Endothelial cell of umbilical vein (primary cell): ENCODE measurements at regions not wholly inside any gene's neighbourhood (a gene's known extent, or its start where the extent isn't known, plus 50 kb on each side); places are given as distances from the start of the nearest gene placed in this dataset.

Experiments
- EZH2 ChIP-seq: IDR thresholded peaks from 2 replicates; pipeline ENCODE4 v1.6.1; 2012; ENCODE audit warnings: borderline replicate concordance, low read depth, mild to moderate bottlenecking, moderate library complexity, low read length, inconsistent platforms; ENCODE audit not compliant: severe bottlenecking
- JUN ChIP-seq: IDR thresholded peaks from 2 replicates; pipeline ENCODE4 v1.6.1; 2011; ENCODE audit warnings: borderline replicate concordance, low read depth; ENCODE audit not compliant: insufficient read length, insufficient read depth
- POLR2A ChIP-seq: IDR thresholded peaks from 2 replicates; pipeline ENCODE4 v1.6.1; 2012; ENCODE audit warnings: low read depth, mild to moderate bottlenecking, control low read depth, low read length
- POLR2AphosphoS5 ChIP-seq: IDR thresholded peaks from 2 replicates; pipeline ENCODE4 v1.6.1; 2012; ENCODE audit warnings: low read depth, mild to moderate bottlenecking, control low read depth, low read length, moderate library complexity; ENCODE audit not compliant: insufficient read depth
- TF ChIP-seq, protein P1 (sequence below), 2 donors: IDR thresholded peaks; 1 replicate in 1 of 2; 2 replicates in 1 of 2; pipeline ENCODE4 v1.5.1; 2011; ENCODE audit warnings: low read length in 2 of 2, mild to moderate bottlenecking in 2 of 2, moderate library complexity in 2 of 2, control low read depth in 1 of 2, inconsistent platforms in 1 of 2, low read depth in 1 of 2; ENCODE audit not compliant: insufficient read depth in 1 of 2; ENCODE audit errors: extremely low read depth in 1 of 2
- TF ChIP-seq, protein P2 (sequence below): IDR thresholded peaks from 2 replicates; pipeline ENCODE4 v1.6.1; 2011; ENCODE audit not compliant: insufficient read depth, insufficient read length

DNA sequence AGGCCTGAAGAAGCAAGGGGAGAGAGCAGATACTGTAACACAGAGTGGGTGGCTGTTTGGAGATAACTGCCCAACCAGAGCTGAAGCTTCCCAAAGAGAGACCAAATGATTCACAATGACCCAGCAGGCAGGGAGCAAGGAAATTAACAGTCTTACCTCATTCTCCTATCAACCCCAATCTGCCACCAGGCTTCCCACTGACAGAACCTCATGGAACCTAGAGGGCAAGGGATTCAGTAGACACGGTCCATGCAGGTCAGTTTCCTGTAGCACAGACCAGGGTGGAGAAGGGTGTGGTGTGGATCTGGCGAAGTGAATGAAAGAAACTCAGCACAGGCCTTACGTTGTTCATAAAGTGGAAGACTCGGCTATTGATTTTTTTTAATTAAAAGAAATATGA, 60.7 kb upstream of the ALB start:
- TF ChIP-seq POLR2A: no peak
- TF ChIP-seq, protein P1, sequence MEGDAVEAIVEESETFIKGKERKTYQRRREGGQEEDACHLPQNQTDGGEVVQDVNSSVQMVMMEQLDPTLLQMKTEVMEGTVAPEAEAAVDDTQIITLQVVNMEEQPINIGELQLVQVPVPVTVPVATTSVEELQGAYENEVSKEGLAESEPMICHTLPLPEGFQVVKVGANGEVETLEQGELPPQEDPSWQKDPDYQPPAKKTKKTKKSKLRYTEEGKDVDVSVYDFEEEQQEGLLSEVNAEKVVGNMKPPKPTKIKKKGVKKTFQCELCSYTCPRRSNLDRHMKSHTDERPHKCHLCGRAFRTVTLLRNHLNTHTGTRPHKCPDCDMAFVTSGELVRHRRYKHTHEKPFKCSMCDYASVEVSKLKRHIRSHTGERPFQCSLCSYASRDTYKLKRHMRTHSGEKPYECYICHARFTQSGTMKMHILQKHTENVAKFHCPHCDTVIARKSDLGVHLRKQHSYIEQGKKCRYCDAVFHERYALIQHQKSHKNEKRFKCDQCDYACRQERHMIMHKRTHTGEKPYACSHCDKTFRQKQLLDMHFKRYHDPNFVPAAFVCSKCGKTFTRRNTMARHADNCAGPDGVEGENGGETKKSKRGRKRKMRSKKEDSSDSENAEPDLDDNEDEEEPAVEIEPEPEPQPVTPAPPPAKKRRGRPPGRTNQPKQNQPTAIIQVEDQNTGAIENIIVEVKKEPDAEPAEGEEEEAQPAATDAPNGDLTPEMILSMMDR (IDR thresholded peaks at IDR 0.05; ENCODE audit: extremely low read depth in 1 of 2, insufficient read depth in 1 of 2, low read depth in 1 of 2, low read length in 2 of 2): no peak
- TF ChIP-seq POLR2AphosphoS5: no peak
- TF ChIP-seq JUN: no peak
- TF ChIP-seq, protein P2, sequence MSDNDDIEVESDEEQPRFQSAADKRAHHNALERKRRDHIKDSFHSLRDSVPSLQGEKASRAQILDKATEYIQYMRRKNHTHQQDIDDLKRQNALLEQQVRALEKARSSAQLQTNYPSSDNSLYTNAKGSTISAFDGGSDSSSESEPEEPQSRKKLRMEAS: no peak
- no peak for TF ChIP-seq EZH2
